Vagina (tissue), 2 donors: ENCODE measurements at regions not wholly inside any gene's neighbourhood (a gene's known extent, or its start where the extent isn't known, plus 50 kb on each side); places are given as distances from the start of the nearest gene placed in this dataset.
"Not testable (repeated sequence)": the region's sequence is repeated elsewhere in the genome, so short reads cannot be mapped to it uniquely, and the experiment has no call there.

Source experiments
- CTCF ChIP-seq, 3 experiments: fragments of 450-650 bp in 2 of 3; fragments of 200-600 bp in 1 of 3; sonication (generic) in 1 of 3; IDR thresholded peaks; one replicate each; pipeline ENCODE4 v1.5.1; 2017 to 2019; ENCODE audit warnings: antibody characterized with exemption in 3 of 3, mild to moderate bottlenecking in 2 of 3, moderate library complexity in 2 of 3
- POLR2A ChIP-seq, 2 donors: fragments of 450-650 bp; IDR thresholded peaks; one replicate each; pipeline ENCODE4 v1.6.1; 2017; ENCODE audit warnings: antibody characterized with exemption in 2 of 2, mild to moderate bottlenecking in 2 of 2, moderate library complexity in 2 of 2

GRCh38 chr13:79923973-79924556 lies 416.9 kb downstream of the SPRY2 start:
- TF ChIP-seq CTCF, POLR2A (IDR thresholded peaks at IDR 0.05): not testable (repeated sequence)
